K562 (cell line): ENCODE measurements at regions not wholly inside any gene's neighbourhood (a gene's known extent, or its start where the extent isn't known, plus 50 kb on each side); places are given as distances from the start of the nearest gene placed in this dataset.

Experiments
- ATAC-seq: fragments of 200-7000 bp; cut with Tn5 transposase; 3 replicates; pipeline ENCODE4 v1.9.1; 2020; ENCODE audit warnings: moderate library complexity
- BruUV-seq: library from RNA; stranded (reverse); fragments of 400-500 nt; replicated peaks from 2 replicates; lab custom pipeline; 2021; lab: Mats Ljungman, UMichigan
- CTCF ChIA-PET: fragments of 300-600 bp; formaldehyde crosslinking; extraction: SDS; loops from one replicate; lab custom pipeline; 2021; ENCODE audit warnings: low intra/inter-chr PET ratio; lab: Yijun Ruan, JAX
- POLR2A ChIA-PET: fragments of 300-600, 350-650 bp; sonication (Branson Sonifier 250); formaldehyde crosslinking; extraction: SDS; loops from one replicate; lab custom pipeline; 2021; ENCODE audit warnings: antibody characterized with exemption, inconsistent platforms; lab: Yijun Ruan, JAX
- DNase-seq, 4 experiments: peaks; one replicate each; pipeline versions ENCODE4 v3.0.0 to v3.0.0-alpha.2; 2011 to 2018; ENCODE audit warnings: low spot score in 3 of 4, mixed read lengths in 3 of 4; ENCODE audit errors: extremely low read depth in 1 of 4
- FAIRE-seq: peaks from 2 replicates; lab custom pipeline; 2011; peaks lifted over from hg19 to GRCh38; lab: Jason Lieb, UNC
- H2AFZ ChIP-seq: 2 replicates; pipeline ENCODE4 v1.6.0; 2011; ENCODE audit warnings: low read depth, low read length, control low read depth, inconsistent platforms
- H3K27ac ChIP-seq: fragments of 200-600 bp; 3 replicates; pipeline ENCODE4 v1.8.0; 2011; ENCODE audit warnings: low read depth, mild to moderate bottlenecking, control low read depth, inconsistent platforms, low read length, moderate library complexity, mixed read lengths; ENCODE audit errors: extremely low read depth
- H3K27me3 ChIP-seq, 2 experiments: fragments of 300-600 bp in 1 of 2; 2 replicates in 1 of 2; 3 replicates in 1 of 2; pipeline versions ENCODE4 v1.6.0 to v1.8.0; 2011; ENCODE audit warnings: inconsistent platforms in 2 of 2, low read length in 2 of 2, mild to moderate bottlenecking in 1 of 2, mixed read lengths in 1 of 2, moderate library complexity in 1 of 2; ENCODE audit not compliant: control insufficient read depth in 2 of 2, insufficient read depth in 2 of 2
- H3K36me3 ChIP-seq: fragments of 300-600 bp; 3 replicates; pipeline ENCODE4 v1.8.0; 2011; ENCODE audit warnings: mild to moderate bottlenecking, low read length, inconsistent platforms; ENCODE audit not compliant: control insufficient read depth, insufficient read depth
- H3K4me1 ChIP-seq, 2 experiments: fragments of 200-600 bp in 1 of 2; replicated peaks in 1 of 2; 2 replicates in 1 of 2; 3 replicates in 1 of 2; pipeline versions ENCODE4 v1.5.1 to v1.8.0; 2011; ENCODE audit warnings: inconsistent platforms in 2 of 2, low read length in 2 of 2, mild to moderate bottlenecking in 1 of 2, mixed read lengths in 1 of 2, moderate library complexity in 1 of 2; ENCODE audit not compliant: control insufficient read depth in 2 of 2, insufficient read depth in 2 of 2
- H3K4me2 ChIP-seq: 2 replicates; pipeline ENCODE4 v1.6.1; 2011; ENCODE audit warnings: low read length, control low read depth, inconsistent platforms, mixed read lengths; ENCODE audit not compliant: insufficient read depth
- H3K4me3 ChIP-seq: fragments of 200-600 bp; sonication (generic), shearing (Covaris generic); 2 replicates; pipeline ENCODE4 v1.5.1; 2016; ENCODE audit warnings: control low read depth, inconsistent platforms
- H3K79me2 ChIP-seq: fragments of 200-600 bp; 3 replicates; pipeline ENCODE4 v1.8.0; 2011; ENCODE audit warnings: low read length, inconsistent platforms; ENCODE audit not compliant: control insufficient read depth, insufficient read depth
- H3K9ac ChIP-seq, 2 experiments: 2 replicates each; pipeline versions ENCODE4 v1.6.0 to v1.6.1; 2011; ENCODE audit warnings: low read depth in 2 of 2, low read length in 2 of 2, control low read depth in 1 of 2, inconsistent platforms in 1 of 2, mild to moderate bottlenecking in 1 of 2, mixed read lengths in 1 of 2; ENCODE audit not compliant: insufficient read depth in 1 of 2
- H3K9me1 ChIP-seq: one replicate; pipeline ENCODE4 v1.6.0; 2011; ENCODE audit warnings: inconsistent platforms, mild to moderate bottlenecking, low read length, moderate library complexity; ENCODE audit not compliant: control insufficient read depth, insufficient read depth
- H3K9me3 ChIP-seq: replicated peaks from 2 replicates; pipeline ENCODE4 v1.5.1; 2011; ENCODE audit warnings: low read depth, low read length, inconsistent platforms; ENCODE audit not compliant: control insufficient read depth, insufficient read depth
- H4K20me1 ChIP-seq: replicated peaks from 2 replicates; pipeline ENCODE4 v1.6.1; 2011; ENCODE audit warnings: low read length, inconsistent platforms, mixed read lengths; ENCODE audit not compliant: control insufficient read depth, insufficient read depth
- ESRRB ChIP-seq: fragments of 250-450 bp; sonication (Bioruptor Pico); IDR thresholded peaks from 2 replicates; pipeline ENCODE4 v1.5.0; 2020; ENCODE audit warnings: mild to moderate bottlenecking, moderate library complexity, borderline replicate concordance
- POLR2A ChIP-seq: fragments of 450-650 bp; conservative IDR thresholded peaks from 2 replicates; pipeline ENCODE4 v1.6.1; 2016
- ZNF253 ChIP-seq: fragments of 250-450 bp; sonication (Bioruptor Pico); conservative IDR thresholded peaks from 2 replicates; pipeline ENCODE4 v1.6.1; 2021; ENCODE audit warnings: mild to moderate bottlenecking
- WGBS: fragments of 100-300 bp; shearing (Covaris generic); methylation state at CpG from one replicate; pipeline ENCODE4 v1.1.6; 2016; ENCODE audit warnings: low coverage, mixed read lengths; ENCODE audit not compliant: insufficient coverage; ENCODE audit errors: missing lambda C conversion rate; 5-methylcytosine and 5-hydroxymethylcytosine counted together
- in situ Hi-C: fragments of 300-500 bp; cut with MboI; formaldehyde crosslinking; loops from 4 replicates; pipeline ENCODE4 v1.15.0; 2018; ENCODE audit warnings: inconsistent platforms, mixed read lengths
- intact Hi-C: fragments of 100-400 bp; cut with micrococcal nuclease; formaldehyde crosslinking; loops from 2 replicates; pipeline ENCODE4 v1.14.2; 2022
- TF ChIP-seq, protein P1 (sequence below): fragments of 450-650 bp; IDR thresholded peaks from 2 replicates; pipeline ENCODE4 v1.6.1; 2016; ENCODE audit warnings: mild to moderate bottlenecking, moderate library complexity

- peaks cover 0 to 26% of the 10 kb centered on the region in 2 experiments; a peak in 2 of 5 replicates for H3K4me1 ChIP-seq
- no peak overlapping the region for H3K4me3 ChIP-seq
- WGBS = 2% methylated on average over 17 of the region's 17 CpGs
- in situ Hi-C loops = loop anchor here (25.0 kb wide), 3 partner anchors 260 to 1410 kb away; no protein-coding TSS in a partner anchor
- H3K9me3 ChIP-seq = no peaks in the 10 kb centered on the region
- FAIRE-seq (no peak), ATAC-seq (no peak), DNase-seq (no peak)
- H3K9me1 ChIP-seq = peaks cover 3% of the 10 kb centered on the region
- no peak overlapping the region for H3K4me2 ChIP-seq
- peaks cover 7 to 49% of the 10 kb centered on the region in 2 experiments; a peak in 4 of 5 replicates for H3K27me3 ChIP-seq
- no peak overlapping the region for H3K9ac ChIP-seq
- H4K20me1 ChIP-seq = peaks cover 14% of the 10 kb centered on the region; the same call in 1 of the 2 replicates
- H3K79me2 ChIP-seq = no peaks in the 10 kb centered on the region
- no peaks in the 10 kb centered on the region for H3K36me3 ChIP-seq
- CTCF ChIA-PET = no interaction called here
- no peak overlapping the region for H3K27ac ChIP-seq
- no peak overlapping the region for H2AFZ ChIP-seq
- intact Hi-C loops = no loop called here
- BruUV-seq = no TSS peak
- POLR2A ChIA-PET = no interaction called here
- TF ChIP-seq, protein P1, sequence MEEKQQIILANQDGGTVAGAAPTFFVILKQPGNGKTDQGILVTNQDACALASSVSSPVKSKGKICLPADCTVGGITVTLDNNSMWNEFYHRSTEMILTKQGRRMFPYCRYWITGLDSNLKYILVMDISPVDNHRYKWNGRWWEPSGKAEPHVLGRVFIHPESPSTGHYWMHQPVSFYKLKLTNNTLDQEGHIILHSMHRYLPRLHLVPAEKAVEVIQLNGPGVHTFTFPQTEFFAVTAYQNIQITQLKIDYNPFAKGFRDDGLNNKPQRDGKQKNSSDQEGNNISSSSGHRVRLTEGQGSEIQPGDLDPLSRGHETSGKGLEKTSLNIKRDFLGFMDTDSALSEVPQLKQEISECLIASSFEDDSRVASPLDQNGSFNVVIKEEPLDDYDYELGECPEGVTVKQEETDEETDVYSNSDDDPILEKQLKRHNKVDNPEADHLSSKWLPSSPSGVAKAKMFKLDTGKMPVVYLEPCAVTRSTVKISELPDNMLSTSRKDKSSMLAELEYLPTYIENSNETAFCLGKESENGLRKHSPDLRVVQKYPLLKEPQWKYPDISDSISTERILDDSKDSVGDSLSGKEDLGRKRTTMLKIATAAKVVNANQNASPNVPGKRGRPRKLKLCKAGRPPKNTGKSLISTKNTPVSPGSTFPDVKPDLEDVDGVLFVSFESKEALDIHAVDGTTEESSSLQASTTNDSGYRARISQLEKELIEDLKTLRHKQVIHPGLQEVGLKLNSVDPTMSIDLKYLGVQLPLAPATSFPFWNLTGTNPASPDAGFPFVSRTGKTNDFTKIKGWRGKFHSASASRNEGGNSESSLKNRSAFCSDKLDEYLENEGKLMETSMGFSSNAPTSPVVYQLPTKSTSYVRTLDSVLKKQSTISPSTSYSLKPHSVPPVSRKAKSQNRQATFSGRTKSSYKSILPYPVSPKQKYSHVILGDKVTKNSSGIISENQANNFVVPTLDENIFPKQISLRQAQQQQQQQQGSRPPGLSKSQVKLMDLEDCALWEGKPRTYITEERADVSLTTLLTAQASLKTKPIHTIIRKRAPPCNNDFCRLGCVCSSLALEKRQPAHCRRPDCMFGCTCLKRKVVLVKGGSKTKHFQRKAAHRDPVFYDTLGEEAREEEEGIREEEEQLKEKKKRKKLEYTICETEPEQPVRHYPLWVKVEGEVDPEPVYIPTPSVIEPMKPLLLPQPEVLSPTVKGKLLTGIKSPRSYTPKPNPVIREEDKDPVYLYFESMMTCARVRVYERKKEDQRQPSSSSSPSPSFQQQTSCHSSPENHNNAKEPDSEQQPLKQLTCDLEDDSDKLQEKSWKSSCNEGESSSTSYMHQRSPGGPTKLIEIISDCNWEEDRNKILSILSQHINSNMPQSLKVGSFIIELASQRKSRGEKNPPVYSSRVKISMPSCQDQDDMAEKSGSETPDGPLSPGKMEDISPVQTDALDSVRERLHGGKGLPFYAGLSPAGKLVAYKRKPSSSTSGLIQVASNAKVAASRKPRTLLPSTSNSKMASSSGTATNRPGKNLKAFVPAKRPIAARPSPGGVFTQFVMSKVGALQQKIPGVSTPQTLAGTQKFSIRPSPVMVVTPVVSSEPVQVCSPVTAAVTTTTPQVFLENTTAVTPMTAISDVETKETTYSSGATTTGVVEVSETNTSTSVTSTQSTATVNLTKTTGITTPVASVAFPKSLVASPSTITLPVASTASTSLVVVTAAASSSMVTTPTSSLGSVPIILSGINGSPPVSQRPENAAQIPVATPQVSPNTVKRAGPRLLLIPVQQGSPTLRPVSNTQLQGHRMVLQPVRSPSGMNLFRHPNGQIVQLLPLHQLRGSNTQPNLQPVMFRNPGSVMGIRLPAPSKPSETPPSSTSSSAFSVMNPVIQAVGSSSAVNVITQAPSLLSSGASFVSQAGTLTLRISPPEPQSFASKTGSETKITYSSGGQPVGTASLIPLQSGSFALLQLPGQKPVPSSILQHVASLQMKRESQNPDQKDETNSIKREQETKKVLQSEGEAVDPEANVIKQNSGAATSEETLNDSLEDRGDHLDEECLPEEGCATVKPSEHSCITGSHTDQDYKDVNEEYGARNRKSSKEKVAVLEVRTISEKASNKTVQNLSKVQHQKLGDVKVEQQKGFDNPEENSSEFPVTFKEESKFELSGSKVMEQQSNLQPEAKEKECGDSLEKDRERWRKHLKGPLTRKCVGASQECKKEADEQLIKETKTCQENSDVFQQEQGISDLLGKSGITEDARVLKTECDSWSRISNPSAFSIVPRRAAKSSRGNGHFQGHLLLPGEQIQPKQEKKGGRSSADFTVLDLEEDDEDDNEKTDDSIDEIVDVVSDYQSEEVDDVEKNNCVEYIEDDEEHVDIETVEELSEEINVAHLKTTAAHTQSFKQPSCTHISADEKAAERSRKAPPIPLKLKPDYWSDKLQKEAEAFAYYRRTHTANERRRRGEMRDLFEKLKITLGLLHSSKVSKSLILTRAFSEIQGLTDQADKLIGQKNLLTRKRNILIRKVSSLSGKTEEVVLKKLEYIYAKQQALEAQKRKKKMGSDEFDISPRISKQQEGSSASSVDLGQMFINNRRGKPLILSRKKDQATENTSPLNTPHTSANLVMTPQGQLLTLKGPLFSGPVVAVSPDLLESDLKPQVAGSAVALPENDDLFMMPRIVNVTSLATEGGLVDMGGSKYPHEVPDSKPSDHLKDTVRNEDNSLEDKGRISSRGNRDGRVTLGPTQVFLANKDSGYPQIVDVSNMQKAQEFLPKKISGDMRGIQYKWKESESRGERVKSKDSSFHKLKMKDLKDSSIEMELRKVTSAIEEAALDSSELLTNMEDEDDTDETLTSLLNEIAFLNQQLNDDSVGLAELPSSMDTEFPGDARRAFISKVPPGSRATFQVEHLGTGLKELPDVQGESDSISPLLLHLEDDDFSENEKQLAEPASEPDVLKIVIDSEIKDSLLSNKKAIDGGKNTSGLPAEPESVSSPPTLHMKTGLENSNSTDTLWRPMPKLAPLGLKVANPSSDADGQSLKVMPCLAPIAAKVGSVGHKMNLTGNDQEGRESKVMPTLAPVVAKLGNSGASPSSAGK = no peak
- no peak for TF ChIP-seq ESRRB (CRISPR knock-in tag)
- TF ChIP-seq ZNF253 (CRISPR knock-in tag) = no peak
- no peak for TF ChIP-seq POLR2A
Measured at GRCh38 chr15:20352241-20353200, 189.1 kb downstream of the GOLGA6L6 start.
